ENCODE measurements at regions not wholly inside any gene's neighbourhood (a gene's known extent, or its start where the extent isn't known, plus 50 kb on each side); places are given as distances from the start of the nearest gene placed in this dataset.

GRCh38 chr7:25486656-25487055, 258.4 kb upstream of the NPVF start:
- FAIRE-seq (no peak), DNase-seq (ENCODE audit: extremely low spot score, insufficient read length, low read depth) (no peak)

GRCh38 chr7:25493805-25494366, 265.6 kb upstream of the NPVF start:
- FAIRE-seq, result no peak
- no peak for DNase-seq (ENCODE audit: extremely low spot score, insufficient read length, low read depth)

GRCh38 chr7:25494896-25495295, 266.6 kb upstream of the NPVF start:
- FAIRE-seq, result no peak
- no peak for DNase-seq (ENCODE audit: extremely low spot score, insufficient read length, low read depth)

- DNase-seq (ENCODE audit: extremely low spot score, insufficient read length, low read depth), result no peak
These were observed 267.3 kb upstream of the NPVF start for GRCh38 chr7:25495342-25496250.

GRCh38 chr7:25496476-25497368, 268.4 kb upstream of the NPVF start:
- peak; percentile 89 for FAIRE-seq

More at GRCh38 chr7:25495342-25496250, 267.3 kb upstream of the NPVF start:
- no peak for FAIRE-seq

GRCh38 chr7:25500393-25500921, 272.2 kb upstream of the NPVF start:
- DNase-seq (ENCODE audit: extremely low spot score, insufficient read length, low read depth) (no peak), FAIRE-seq (no peak)

More at GRCh38 chr7:25496476-25497368, 268.4 kb upstream of the NPVF start:
- no peak for DNase-seq (ENCODE audit: extremely low spot score, insufficient read length, low read depth)

- DNase-seq (ENCODE audit: extremely low spot score, insufficient read length, low read depth) (no peak), FAIRE-seq (no peak)
These were observed 275.0 kb upstream of the NPVF start for GRCh38 chr7:25503306-25503705.

GRCh38 chr7:25512061-25512687, 283.9 kb upstream of the NPVF start:
- DNase-seq (ENCODE audit: extremely low spot score, insufficient read length, low read depth) (no peak), FAIRE-seq (no peak)

- DNase-seq (ENCODE audit: extremely low spot score, insufficient read length, low read depth), result no peak
- FAIRE-seq, result no peak
These were observed 287.5 kb upstream of the NPVF start for GRCh38 chr7:25515633-25516275.

GRCh38 chr7:25517906-25518305, 289.6 kb upstream of the NPVF start:
- no peak for FAIRE-seq
- DNase-seq (ENCODE audit: extremely low spot score, insufficient read length, low read depth), result no peak

- DNase-seq (ENCODE audit: extremely low spot score, insufficient read length, low read depth) (no peak), FAIRE-seq (no peak)
These were observed 291.7 kb upstream of the NPVF start for GRCh38 chr7:25520017-25520416.

GRCh38 chr7:25520516-25520915, 292.2 kb upstream of the NPVF start:
- FAIRE-seq (no peak), DNase-seq (ENCODE audit: extremely low spot score, insufficient read length, low read depth) (no peak)

GRCh38 chr7:25521236-25521635, 292.9 kb upstream of the NPVF start:
- DNase-seq (ENCODE audit: extremely low spot score, insufficient read length, low read depth), result no peak
- no peak for FAIRE-seq

- FAIRE-seq, result no peak
- no peak for DNase-seq (ENCODE audit: extremely low spot score, insufficient read length, low read depth)
These were observed 294.4 kb upstream of the NPVF start for GRCh38 chr7:25522727-25523126.

- DNase-seq (ENCODE audit: extremely low spot score, insufficient read length, low read depth), result no peak
- FAIRE-seq, result no peak
These were observed 299.4 kb upstream of the NPVF start for GRCh38 chr7:25527665-25528170.

- no peak for FAIRE-seq
- DNase-seq (ENCODE audit: extremely low spot score, insufficient read length, low read depth), result no peak
These were observed 301.0 kb upstream of the NPVF start for GRCh38 chr7:25529320-25529719.

GRCh38 chr7:25536851-25537250, 308.6 kb upstream of the NPVF start:
- FAIRE-seq (no peak), DNase-seq (ENCODE audit: extremely low spot score, insufficient read length, low read depth) (no peak)

GRCh38 chr7:25537662-25538375, 309.5 kb upstream of the NPVF start:
- DNase-seq (ENCODE audit: extremely low spot score, insufficient read length, low read depth), result no peak
- no peak for FAIRE-seq
